ENCODE measurements at regions not wholly inside any gene's neighbourhood (a gene's known extent, or its start where the extent isn't known, plus 50 kb on each side); places are given as distances from the start of the nearest gene placed in this dataset.
"Not testable (repeated sequence)": the region's sequence is repeated elsewhere in the genome, so short reads cannot be mapped to it uniquely, and the experiment has no call there.

DNA sequence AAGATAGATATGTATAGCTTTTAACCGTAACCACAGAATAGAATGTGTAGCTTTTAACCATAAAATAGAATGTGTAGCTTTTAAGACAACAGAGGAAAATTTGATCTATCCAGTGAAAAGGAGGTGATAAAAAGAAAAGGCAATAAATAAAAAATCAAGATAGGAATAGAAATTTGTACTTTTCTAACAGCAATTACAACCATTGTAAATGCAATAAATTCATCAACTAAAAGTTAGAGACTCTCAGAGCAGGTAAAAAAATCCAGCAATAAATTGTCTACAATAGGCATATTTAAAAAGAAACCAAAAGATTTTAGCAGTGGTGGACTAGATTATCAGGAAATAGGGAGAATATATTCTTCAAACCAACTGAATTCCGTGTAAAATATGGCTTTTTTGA is 63.8 kb upstream of the ABHD2 start:
- no peak for DNase-seq (ENCODE audit: low read depth in 3 of 3, low spot score in 1 of 3)

DNA sequence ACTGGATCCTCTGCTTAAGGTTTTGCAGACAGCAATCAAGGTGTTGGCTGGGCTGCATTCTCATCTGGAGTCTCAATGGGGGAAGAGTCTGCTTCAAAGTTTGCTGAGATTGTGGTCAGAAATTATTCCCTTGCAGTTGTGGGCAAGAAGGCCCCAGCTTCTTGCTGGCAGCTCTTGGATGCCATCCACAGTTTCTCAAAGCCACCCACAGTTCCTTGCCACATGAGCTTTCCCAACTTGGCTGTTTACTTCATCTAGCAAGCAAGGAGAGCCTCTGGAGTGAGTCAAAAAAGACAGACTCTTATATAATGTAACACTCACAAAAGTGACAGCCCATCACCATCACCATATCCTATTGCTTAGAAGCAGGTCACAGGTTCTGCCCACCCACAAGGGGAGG is 62.1 kb upstream of the ABHD2 start:
- DNase-seq (ENCODE audit: low read depth in 3 of 3, low spot score in 1 of 3), result no peak

- no peak for DNase-seq (ENCODE audit: low read depth in 3 of 3, low spot score in 1 of 3)
These were observed 60.2 kb upstream of the ABHD2 start for GRCh38 chr15:89028036-89028435.

- no peak for DNase-seq (ENCODE audit: low read depth in 3 of 3, low spot score in 1 of 3)
These were observed 57.9 kb upstream of the ABHD2 start for GRCh38 chr15:89030311-89030710.

- not testable (repeated sequence) for DNase-seq (ENCODE audit: low read depth in 3 of 3, low spot score in 1 of 3)
These were observed 56.5 kb upstream of the ABHD2 start for GRCh38 chr15:89031637-89032285.

DNA sequence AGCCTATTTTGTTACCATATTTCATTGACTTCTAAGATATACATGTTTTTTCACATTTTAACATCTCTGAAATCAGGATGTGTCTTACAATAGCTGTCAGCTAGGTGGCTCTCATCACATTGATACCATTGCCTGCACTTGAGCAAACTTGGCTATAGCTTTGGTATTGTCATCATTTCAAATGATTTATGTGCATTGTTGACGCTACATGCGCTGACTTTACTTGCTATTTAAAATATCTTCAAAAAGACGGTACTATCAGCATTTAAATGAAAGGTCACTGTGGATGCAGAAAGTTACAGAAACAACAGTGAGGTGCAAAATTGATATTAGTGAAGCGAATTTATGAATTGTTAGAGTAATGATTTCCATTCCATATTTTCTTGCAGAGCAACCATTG is 54.0 kb upstream of the ABHD2 start:
- no peak for DNase-seq (ENCODE audit: low read depth in 3 of 3, low spot score in 1 of 3)

DNA sequence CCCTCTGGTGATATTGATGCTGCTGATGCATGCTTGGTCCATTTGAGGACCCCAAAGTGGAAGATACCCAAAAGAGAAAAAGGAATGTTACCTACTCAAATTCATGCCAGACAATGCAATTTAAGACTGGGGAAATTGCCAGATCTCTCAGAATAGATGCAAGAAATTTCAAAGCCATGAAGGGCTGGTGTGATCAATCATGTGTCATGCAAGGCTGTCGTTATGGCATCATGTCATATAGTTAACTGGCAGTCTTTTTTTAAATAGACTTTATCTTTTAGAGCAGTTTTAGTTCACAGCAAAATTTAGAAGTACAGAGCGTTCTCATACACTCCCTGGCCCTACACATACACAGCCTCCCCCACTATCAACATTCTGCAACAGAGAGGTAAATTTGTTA is 53.1 kb upstream of the ABHD2 start:
- DNase-seq (ENCODE audit: low read depth in 3 of 3, low spot score in 1 of 3), result no peak

GRCh38 chr15:89035658-89036057 is 52.6 kb upstream of the ABHD2 start:
- DNase-seq (ENCODE audit: low read depth in 3 of 3, low spot score in 1 of 3), result no peak

DNA sequence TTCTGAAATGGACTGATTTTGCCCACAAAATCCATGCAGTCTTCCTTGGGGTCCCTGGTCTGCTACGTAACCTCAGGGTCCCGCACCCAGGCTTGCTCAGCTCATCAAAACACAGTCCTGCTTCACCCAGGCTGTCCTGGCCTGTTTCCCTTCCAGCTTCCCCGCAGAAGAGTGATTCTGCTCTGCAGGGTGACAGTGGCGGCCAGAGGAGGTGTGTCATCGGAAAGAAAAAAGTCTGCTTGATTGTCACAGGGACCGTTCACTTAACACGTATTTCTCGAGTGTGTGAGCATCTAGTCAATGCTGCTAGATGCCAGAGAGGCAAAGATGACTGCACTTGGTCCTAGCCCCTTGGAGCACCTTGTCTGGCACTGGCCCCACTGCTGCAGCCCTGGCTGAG is 50.1 kb upstream of the ABHD2 start:
- DNase-seq (ENCODE audit: low read depth in 3 of 3, low spot score in 1 of 3), result no peak

All from stimulated activated CD4-positive, alpha-beta T cell treated with anti-CD3 and anti-CD28 coated beads, TNF-alpha, amount 100 ng/mL, for 1 hour (primary cell).